Activated T-cell treated with anti-CD3 and anti-CD28 coated beads for 24 hours (primary cell): ENCODE measurements at regions not wholly inside any gene's neighbourhood (a gene's known extent, or its start where the extent isn't known, plus 50 kb on each side); places are given as distances from the start of the nearest gene placed in this dataset.
"Not testable (repeated sequence)": the region's sequence is repeated elsewhere in the genome, so short reads cannot be mapped to it uniquely, and the experiment has no call there.

Source experiments
- DNase-seq: peaks from one replicate; pipeline ENCODE4 v3.0.0-alpha.2; 2020; ENCODE audit warnings: low read depth

- DNase-seq, result not testable (repeated sequence)
Observed at GRCh38 chr2:95686056-95686825, 94.4 kb downstream of the TRIM43 start.

- not testable (repeated sequence) for DNase-seq
Observed at GRCh38 chr2:95687852-95688251, 96.1 kb downstream of the TRIM43 start.

GRCh38 chr2:95691210-95691609, 99.4 kb downstream of the TRIM43 start:
- DNase-seq, result not testable (repeated sequence)

GRCh38 chr2:95693071-95693846, 101.5 kb downstream of the TRIM43 start:
- DNase-seq, result not testable (repeated sequence)

GRCh38 chr2:95695613-95696012, 103.8 kb downstream of the TRIM43 start:
- DNase-seq, result no peak

GRCh38 chr2:95698146-95698545, 106.3 kb downstream of the TRIM43 start:
- no peak for DNase-seq

- not testable (repeated sequence) for DNase-seq
Observed at GRCh38 chr2:95699201-95700184, 107.7 kb downstream of the TRIM43 start.

GRCh38 chr2:95700519-95700918, 108.7 kb downstream of the TRIM43 start:
- DNase-seq, result no peak

GRCh38 chr2:95702471-95702870, 110.7 kb downstream of the TRIM43 start:
- DNase-seq, result no peak

- not testable (repeated sequence) for DNase-seq
Observed at GRCh38 chr2:95707161-95707560, 115.4 kb downstream of the TRIM43 start.

- DNase-seq, result no peak
Observed at GRCh38 chr2:95707837-95708236, 116.0 kb downstream of the TRIM43 start.

- no peak for DNase-seq
Observed at GRCh38 chr2:95709831-95710230, 118.0 kb downstream of the TRIM43 start.

- not testable (repeated sequence) for DNase-seq
Observed at GRCh38 chr2:95713470-95714177, 121.8 kb downstream of the TRIM43 start.

- not testable (repeated sequence) for DNase-seq
Observed at GRCh38 chr2:95714398-95714797, 122.6 kb downstream of the TRIM43 start.

GRCh38 chr2:95719473-95720060, 127.8 kb downstream of the TRIM43 start:
- DNase-seq, result no peak

GRCh38 chr2:95721726-95722125, 129.9 kb downstream of the TRIM43 start:
- no peak for DNase-seq

GRCh38 chr2:95722131-95722697, 130.4 kb downstream of the TRIM43 start:
- DNase-seq, result no peak

GRCh38 chr2:95723627-95724210, 131.9 kb downstream of the TRIM43 start:
- DNase-seq, result not testable (repeated sequence)

GRCh38 chr2:95725191-95725590, 133.4 kb downstream of the TRIM43 start:
- DNase-seq, result not testable (repeated sequence)

GRCh38 chr2:95725677-95726076, 133.9 kb downstream of the TRIM43 start:
- DNase-seq, result not testable (repeated sequence)
